HG03095 (cell line): ENCODE measurements at regions not wholly inside any gene's neighbourhood (a gene's known extent, or its start where the extent isn't known, plus 50 kb on each side); places are given as distances from the start of the nearest gene placed in this dataset.
"Not testable (repeated sequence)": the region's sequence is repeated elsewhere in the genome, so short reads cannot be mapped to it uniquely, and the experiment has no call there.

Source experiments
- ATAC-seq: cut with Tn5 transposase; IDR thresholded peaks from one replicate; pipeline ENCODE4 v1.9.1; 2021; ENCODE audit warnings: moderate library complexity; ENCODE audit not compliant: unreplicated experiment

- no peak for ATAC-seq
Measured at GRCh38 chr5:86337667-86338460, 279.9 kb upstream of the COX7C start.

GRCh38 chr5:86354664-86355063, 263.1 kb upstream of the COX7C start:
- ATAC-seq, result no peak

GRCh38 chr5:86360801-86361200, 256.9 kb upstream of the COX7C start:
- ATAC-seq, result no peak

- no peak for ATAC-seq
Measured at GRCh38 chr5:86371061-86371460, 246.7 kb upstream of the COX7C start.

- no peak for ATAC-seq
Measured at GRCh38 chr5:86374611-86375010, 243.1 kb upstream of the COX7C start.

GRCh38 chr5:86376214-86376613, 241.5 kb upstream of the COX7C start:
- no peak for ATAC-seq

GRCh38 chr5:86403190-86403589, 214.6 kb upstream of the COX7C start:
- no peak for ATAC-seq

GRCh38 chr5:86404256-86404655, 213.5 kb upstream of the COX7C start:
- no peak for ATAC-seq

- no peak for ATAC-seq
Measured at GRCh38 chr5:86407711-86408110, 210.0 kb upstream of the COX7C start.

GRCh38 chr5:86411596-86411995, 206.1 kb upstream of the COX7C start:
- no peak for ATAC-seq

- no peak for ATAC-seq
Measured at GRCh38 chr5:86427158-86427557, 190.6 kb upstream of the COX7C start.

- ATAC-seq, result no peak
Measured at GRCh38 chr5:86439593-86440110, 178.1 kb upstream of the COX7C start.

GRCh38 chr5:86442036-86442745, 175.6 kb upstream of the COX7C start:
- ATAC-seq, result no peak

- ATAC-seq, result no peak
Measured at GRCh38 chr5:86447362-86447761, 170.4 kb upstream of the COX7C start.

GRCh38 chr5:86452251-86452650, 165.5 kb upstream of the COX7C start:
- ATAC-seq, result no peak

GRCh38 chr5:86460519-86460918, 157.2 kb upstream of the COX7C start:
- ATAC-seq, result no peak

- ATAC-seq, result no peak
Measured at GRCh38 chr5:86461169-86461956, 156.4 kb upstream of the COX7C start.

- no peak for ATAC-seq
Measured at GRCh38 chr5:86463339-86463738, 154.4 kb upstream of the COX7C start.

- no peak for ATAC-seq
Measured at GRCh38 chr5:86465052-86465838, 152.5 kb upstream of the COX7C start.

- not testable (repeated sequence) for ATAC-seq
Measured at GRCh38 chr5:86466721-86467120, 151.0 kb upstream of the COX7C start.

GRCh38 chr5:86482008-86482407, 135.7 kb upstream of the COX7C start:
- no peak for ATAC-seq
